NCI-H524 treated with DMSO at 0.1 percent for 48 hours (cell line): ENCODE measurements at regions not wholly inside any gene's neighbourhood (a gene's known extent, or its start where the extent isn't known, plus 50 kb on each side); places are given as distances from the start of the nearest gene placed in this dataset.
"Not testable (repeated sequence)": the region's sequence is repeated elsewhere in the genome, so short reads cannot be mapped to it uniquely, and the experiment has no call there.

Experiments
- DNase-seq: peaks from one replicate; lab custom pipeline; 2025; lab: John Stamatoyannopoulos, UW

- DNase-seq: no peak
Observed at GRCh38 chr3:23709987-23710386, 95.8 kb upstream of the UBE2E1 start.

GRCh38 chr3:23710555-23710954 lies 95.2 kb upstream of the UBE2E1 start:
- no peak for DNase-seq

- no peak for DNase-seq
Observed at GRCh38 chr3:23711916-23712494, 93.8 kb upstream of the UBE2E1 start.

GRCh38 chr3:23712656-23713559 lies 92.8 kb upstream of the UBE2E1 start:
- DNase-seq: peak; percentile 48

- no peak for DNase-seq
Observed at GRCh38 chr3:23713641-23714040, 92.1 kb upstream of the UBE2E1 start.

- DNase-seq: no peak
Observed at GRCh38 chr3:23720059-23720458, 85.7 kb upstream of the UBE2E1 start.

- no peak for DNase-seq
Observed at GRCh38 chr3:23720885-23721284, 84.9 kb upstream of the UBE2E1 start.

- DNase-seq: no peak
Observed at GRCh38 chr3:23723141-23723540, 82.6 kb upstream of the UBE2E1 start.

GRCh38 chr3:23723930-23724329 lies 81.8 kb upstream of the UBE2E1 start:
- DNase-seq: no peak

GRCh38 chr3:23726811-23727548 lies 78.8 kb upstream of the UBE2E1 start:
- no peak for DNase-seq

- no peak for DNase-seq
Observed at GRCh38 chr3:23728601-23729117, 77.1 kb upstream of the UBE2E1 start.

GRCh38 chr3:23729362-23729761 lies 76.4 kb upstream of the UBE2E1 start:
- not testable (repeated sequence) for DNase-seq

GRCh38 chr3:23734481-23734880 lies 71.3 kb upstream of the UBE2E1 start:
- DNase-seq: no peak

- DNase-seq: no peak
Observed at GRCh38 chr3:23735062-23735461, 70.7 kb upstream of the UBE2E1 start.

- peak; percentile 88 for DNase-seq
Observed at GRCh38 chr3:23735535-23736326, 70.0 kb upstream of the UBE2E1 start.

GRCh38 chr3:23738944-23739343 lies 66.8 kb upstream of the UBE2E1 start:
- DNase-seq: no peak

GRCh38 chr3:23739536-23739935 lies 66.2 kb upstream of the UBE2E1 start:
- DNase-seq: no peak

GRCh38 chr3:23740517-23740965 lies 65.2 kb upstream of the UBE2E1 start:
- no peak for DNase-seq

GRCh38 chr3:23741036-23741706 lies 64.6 kb upstream of the UBE2E1 start:
- DNase-seq: no peak

- DNase-seq: no peak
Observed at GRCh38 chr3:23743141-23743784, 62.5 kb upstream of the UBE2E1 start.

- no peak for DNase-seq
Observed at GRCh38 chr3:23746441-23746840, 59.3 kb upstream of the UBE2E1 start.
